ENCODE measurements at regions not wholly inside any gene's neighbourhood (a gene's known extent, or its start where the extent isn't known, plus 50 kb on each side); places are given as distances from the start of the nearest gene placed in this dataset.

GRCh38 chr16:62872339-62872738 lies 836.1 kb upstream of the CDH8 start:
- WGBS, 2 donors = 88 to 94% methylated on average over 1 of the region's 1 CpG
- no peak for TF ChIP-seq CTCF (IDR thresholded peaks at IDR 0.05)
- no peak for TF ChIP-seq EP300 (IDR thresholded peaks at IDR 0.05)
- no peak for TF ChIP-seq POLR2A (IDR thresholded peaks at IDR 0.05)
- TF ChIP-seq POLR2AphosphoS5 (IDR thresholded peaks at IDR 0.05) = no peak
- Histone ChIP-seq H3K4me3 (no peak overlapping the region), H3K27me3 (no peaks in the 10 kb centered on the region), H3K36me3 (no peaks in the 10 kb centered on the region), H3K9me3 (no peaks in the 10 kb centered on the region), H3K27ac (no peak overlapping the region), H3K4me1 (peaks cover 0 to 52% (median 41%) of the 10 kb centered on the region in 4 donors)
- DNase-seq = no peak
- intact Hi-C loops (cut with DNase I) = loop anchor here (10.0 kb wide), 1 partner anchor 422 kb away; no protein-coding TSS in a partner anchor

GRCh38 chr16:62870554-62870953 lies 834.3 kb upstream of the CDH8 start:
- DNase-seq = no peak
- H3K36me3 ChIP-seq = no peaks in the 10 kb centered on the region
- no peak overlapping the region for H3K27ac ChIP-seq
- no peaks in the 10 kb centered on the region for H3K9me3 ChIP-seq
- H3K4me3 ChIP-seq = no peak overlapping the region
- TF ChIP-seq POLR2A (IDR thresholded peaks at IDR 0.05) (no peak), POLR2AphosphoS5 (IDR thresholded peaks at IDR 0.05) (no peak), CTCF (IDR thresholded peaks at IDR 0.05) (no peak), EP300 (IDR thresholded peaks at IDR 0.05) (no peak)
- H3K27me3 ChIP-seq = no peaks in the 10 kb centered on the region
- peaks cover 0 to 35% (median 27%) of the 10 kb centered on the region in 4 donors for H3K4me1 ChIP-seq
- intact Hi-C loops (cut with DNase I) = loop anchor here (10.0 kb wide), 1 partner anchor 424 kb away; no protein-coding TSS in a partner anchor

- Histone ChIP-seq H3K27ac (no peak overlapping the region), H3K27me3 (no peaks in the 10 kb centered on the region), H3K36me3 (no peaks in the 10 kb centered on the region), H3K4me3 (no peak overlapping the region), H3K4me1 (peaks cover 0 to 28% (median 20%) of the 10 kb centered on the region in 4 donors), H3K9me3 (no peaks in the 10 kb centered on the region)
- intact Hi-C loops (cut with DNase I) = loop anchor here (10.0 kb wide), 1 partner anchor 425 kb away; no protein-coding TSS in a partner anchor
- no peak for DNase-seq
- TF ChIP-seq EP300 (IDR thresholded peaks at IDR 0.05) = no peak
- WGBS, 2 donors = 53 to 58% methylated on average over 4 of the region's 4 CpGs
These were observed 833.6 kb upstream of the CDH8 start for GRCh38 chr16:62869837-62870236.

GRCh38 chr16:62863139-62863538 lies 826.9 kb upstream of the CDH8 start:
- H3K9me3 ChIP-seq = no peaks in the 10 kb centered on the region
- WGBS, 2 donors = 84 to 88% methylated on average over 2 of the region's 2 CpGs
- intact Hi-C loops (cut with DNase I) = no loop called here

GRCh38 chr16:62853887-62854286 lies 817.6 kb upstream of the CDH8 start:
- Histone ChIP-seq H3K4me3 (no peak overlapping the region), H3K9me3 (no peaks in the 10 kb centered on the region), H3K27ac (no peak overlapping the region), H3K27me3 (no peaks in the 10 kb centered on the region), H3K4me1 (no peaks in the 10 kb centered on the region), H3K36me3 (no peaks in the 10 kb centered on the region)
- TF ChIP-seq EP300 (IDR thresholded peaks at IDR 0.05) (no peak), POLR2A (IDR thresholded peaks at IDR 0.05) (no peak), CTCF (IDR thresholded peaks at IDR 0.05) (no peak), POLR2AphosphoS5 (IDR thresholded peaks at IDR 0.05) (no peak)
- 91 to 94% methylated on average over 4 of the region's 4 CpGs for WGBS, 2 donors
- no peak for DNase-seq
- intact Hi-C loops (cut with DNase I) = no loop called here

More at GRCh38 chr16:62863139-62863538, 826.9 kb upstream of the CDH8 start:
- no peak for DNase-seq
- Histone ChIP-seq H3K36me3 (no peaks in the 10 kb centered on the region), H3K4me1 (peaks cover 0 to 6% (median 0%) of the 10 kb centered on the region in 4 donors), H3K27ac (no peak overlapping the region), H3K27me3 (no peaks in the 10 kb centered on the region), H3K4me3 (no peak overlapping the region)
- TF ChIP-seq CTCF (IDR thresholded peaks at IDR 0.05) (no peak), EP300 (IDR thresholded peaks at IDR 0.05) (no peak), POLR2A (IDR thresholded peaks at IDR 0.05) (no peak), POLR2AphosphoS5 (IDR thresholded peaks at IDR 0.05) (no peak)
